AG09319 (cell line): ENCODE measurements at regions not wholly inside any gene's neighbourhood (a gene's known extent, or its start where the extent isn't known, plus 50 kb on each side); places are given as distances from the start of the nearest gene placed in this dataset.

ENCODE experiments used
- DNase-seq: peaks from one replicate; pipeline ENCODE4 v3.0.0-alpha.2; 2010; ENCODE audit warnings: low read depth; ENCODE audit errors: extremely low read depth
- CTCF ChIP-seq: IDR thresholded peaks from 2 replicates; pipeline ENCODE4 v1.5.1; 2011; ENCODE audit warnings: low read depth, mild to moderate bottlenecking, inconsistent platforms, low read length, moderate library complexity

- TF ChIP-seq CTCF: no peak
- no peak for DNase-seq
Measured at GRCh38 chr3:147007736-147008245, 398.6 kb downstream of the ZIC4 start.

- TF ChIP-seq CTCF: no peak
Measured at GRCh38 chr3:147002721-147003120, 397.6 kb upstream of the PLSCR5 start.

GRCh38 chr3:147000274-147000673 lies 395.1 kb upstream of the PLSCR5 start:
- TF ChIP-seq CTCF: no peak
- DNase-seq: no peak

More at GRCh38 chr3:147002721-147003120, 397.6 kb upstream of the PLSCR5 start:
- no peak for DNase-seq

- TF ChIP-seq CTCF: no peak
- DNase-seq: no peak
Measured at GRCh38 chr3:146991907-146992306, 386.8 kb upstream of the PLSCR5 start.

GRCh38 chr3:146975476-146975875 lies 370.3 kb upstream of the PLSCR5 start:
- TF ChIP-seq CTCF: no peak
- no peak for DNase-seq

- no peak for TF ChIP-seq CTCF
- no peak for DNase-seq
Measured at GRCh38 chr3:146975032-146975431, 369.9 kb upstream of the PLSCR5 start.

- DNase-seq: no peak
- TF ChIP-seq CTCF: no peak
Measured at GRCh38 chr3:146974001-146974400, 368.9 kb upstream of the PLSCR5 start.
